GM06990 (cell line): ENCODE measurements at regions not wholly inside any gene's neighbourhood (a gene's known extent, or its start where the extent isn't known, plus 50 kb on each side); places are given as distances from the start of the nearest gene placed in this dataset.

Source experiments
- DNase-seq: peaks from one replicate; pipeline ENCODE4 v3.0.0-alpha.2; 2011; ENCODE audit not compliant: insufficient read length; ENCODE audit errors: extremely low read depth
- H3K27me3 ChIP-seq: replicated peaks from 2 replicates; pipeline ENCODE4 v1.6.0; 2011; ENCODE audit warnings: low read length; ENCODE audit not compliant: control insufficient read depth, insufficient read depth
- H3K36me3 ChIP-seq: 2 replicates; pipeline ENCODE4 v1.5.1; 2011; ENCODE audit warnings: low read length; ENCODE audit not compliant: control insufficient read depth, insufficient read depth
- H3K4me3 ChIP-seq: replicated peaks from 2 replicates; pipeline ENCODE4 v1.5.1; 2011; ENCODE audit warnings: low read depth, mild to moderate bottlenecking, control low read depth, low read length
- CTCF ChIP-seq: IDR thresholded peaks from 2 replicates; pipeline ENCODE4 v1.5.1; 2011; ENCODE audit warnings: low read length, control low read depth, mild to moderate bottlenecking, inconsistent platforms; ENCODE audit not compliant: insufficient read depth, poor library complexity, severe bottlenecking

GRCh38 chr9:105054491-105054890, 126.5 kb upstream of the ABCA1 start:
- no peak for TF ChIP-seq CTCF
- Histone ChIP-seq H3K27me3 (no peaks in the 10 kb centered on the region; the same call in 1 of the 2 replicates), H3K4me3 (no peak overlapping the region), H3K36me3 (no peaks in the 10 kb centered on the region)
- DNase-seq: no peak

GRCh38 chr9:105055917-105056316, 128.0 kb upstream of the ABCA1 start:
- no peak for TF ChIP-seq CTCF
- H3K27me3 ChIP-seq: no peaks in the 10 kb centered on the region; the same call in 1 of the 2 replicates
- no peak overlapping the region for H3K4me3 ChIP-seq
- H3K36me3 ChIP-seq: no peaks in the 10 kb centered on the region
- no peak for DNase-seq

GRCh38 chr9:105057551-105057950, 129.6 kb upstream of the ABCA1 start:
- no peak for TF ChIP-seq CTCF
- no peak for DNase-seq
- Histone ChIP-seq H3K36me3 (no peaks in the 10 kb centered on the region), H3K27me3 (no peaks in the 10 kb centered on the region; the same call in 1 of the 2 replicates), H3K4me3 (no peak overlapping the region)

DNA sequence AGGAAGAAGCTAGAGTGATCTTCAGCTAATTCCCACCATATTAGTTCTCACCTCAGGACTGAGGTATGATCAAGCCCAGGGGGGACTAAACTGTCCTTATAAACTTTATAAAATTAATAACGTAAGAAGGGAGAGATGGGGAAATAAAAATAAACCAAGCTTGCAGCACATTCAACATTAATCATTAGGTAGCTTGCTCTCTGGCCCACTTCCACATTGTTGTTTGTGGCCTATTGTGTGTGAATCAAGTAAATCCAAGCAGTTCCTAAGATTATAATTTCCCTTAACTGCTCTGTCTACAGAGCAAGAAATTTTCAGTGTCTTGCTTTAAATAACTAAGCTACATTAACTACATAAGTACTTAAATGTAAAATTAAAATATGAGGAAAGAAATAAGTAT, 131.3 kb upstream of the ABCA1 start:
- no peaks in the 10 kb centered on the region for H3K36me3 ChIP-seq
- H3K4me3 ChIP-seq: no peak overlapping the region
- no peak for TF ChIP-seq CTCF
- H3K27me3 ChIP-seq: no peaks in the 10 kb centered on the region; the same call in 1 of the 2 replicates
- no peak for DNase-seq

GRCh38 chr9:105062222-105062855, 134.4 kb upstream of the ABCA1 start:
- no peak for DNase-seq
- no peak for TF ChIP-seq CTCF
- no peaks in the 10 kb centered on the region for H3K36me3 ChIP-seq
- H3K27me3 ChIP-seq: no peaks in the 10 kb centered on the region; the same call in 1 of the 2 replicates
- H3K4me3 ChIP-seq: no peak overlapping the region
